Peyer's patch (tissue), 4 donors: ENCODE measurements at regions not wholly inside any gene's neighbourhood (a gene's known extent, or its start where the extent isn't known, plus 50 kb on each side); places are given as distances from the start of the nearest gene placed in this dataset.

ENCODE experiments used
- DNase-seq, 3 donors: peaks; one replicate each; pipeline ENCODE4 v3.0.0-alpha.2; 2017 to 2019
- H3K27ac ChIP-seq, 4 donors: fragments of 200-600 bp; sonication (generic); one replicate each; pipeline ENCODE4 v1.5.1; 2016 to 2019
- H3K27me3 ChIP-seq, 2 donors: fragments of 200-600 bp; sonication (generic); one replicate each; pipeline ENCODE4 v1.5.1; 2019
- H3K36me3 ChIP-seq, 3 donors: fragments of 200-600 bp; sonication (generic); one replicate each; pipeline ENCODE4 v1.5.1; 2016 to 2019
- H3K4me1 ChIP-seq, 4 donors: fragments of 200-600 bp; sonication (generic); one replicate each; pipeline ENCODE4 v1.5.1; 2016 to 2019
- H3K4me3 ChIP-seq, 4 donors: fragments of 200-600 bp; sonication (generic); 1 replicate in 3 of 4; 2 replicates in 1 of 4; pipeline ENCODE4 v1.5.1; 2016 to 2019; ENCODE audit warnings: mild to moderate bottlenecking in 1 of 4
- H3K9me3 ChIP-seq, 4 donors: fragments of 200-600 bp; sonication (generic); one replicate each; pipeline ENCODE4 v1.5.1; 2016 to 2019; ENCODE audit warnings: mild to moderate bottlenecking in 1 of 4
- POLR2A ChIP-seq, 2 donors: fragments of 450-650 bp; IDR thresholded peaks; one replicate each; pipeline ENCODE4 v1.5.1; 2017; ENCODE audit warnings: antibody characterized with exemption in 2 of 2, mild to moderate bottlenecking in 2 of 2, moderate library complexity in 2 of 2
- TF ChIP-seq, protein P1 (sequence below), 6 experiments: fragments of 450-650 bp in 4 of 6; fragments of 200-600 bp in 2 of 6; sonication (generic) in 1 of 6; IDR thresholded peaks; one replicate each; pipeline ENCODE4 v1.5.1; 2017 to 2019; ENCODE audit warnings: antibody characterized with exemption in 6 of 6, mild to moderate bottlenecking in 3 of 6, moderate library complexity in 1 of 6

DNA sequence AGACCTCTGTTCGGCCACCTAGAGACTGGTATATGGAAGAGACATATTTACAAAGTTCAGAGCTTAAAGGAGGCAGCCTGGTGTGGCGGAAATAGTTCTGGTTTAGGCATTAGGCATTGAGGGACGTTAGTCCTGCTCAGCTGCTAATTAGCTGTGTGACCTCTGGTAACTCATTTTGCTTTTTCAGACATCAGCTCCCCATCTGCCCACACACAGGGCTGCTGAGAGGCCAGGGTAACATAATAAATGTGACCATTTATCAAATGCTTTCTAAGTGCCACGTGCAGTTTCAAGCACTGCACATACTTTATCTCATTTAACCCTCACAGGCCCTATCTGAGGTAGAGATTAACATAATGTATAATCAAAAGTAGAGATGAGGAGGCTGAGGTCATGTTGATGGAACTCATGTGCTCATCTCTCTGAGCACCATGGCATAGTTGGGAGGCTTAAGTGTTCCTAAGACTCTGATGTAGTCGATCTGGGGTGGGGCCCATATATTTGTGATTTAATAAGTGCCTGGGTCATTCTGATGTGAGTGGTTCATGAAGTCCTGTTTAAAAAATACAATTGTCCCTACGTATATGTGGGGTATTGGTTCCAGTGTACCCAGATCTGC, 267.2 kb upstream of the PLXNA2 start:
- Histone ChIP-seq H3K27me3 (no peaks in the 10 kb centered on the region), H3K4me3 (no peak overlapping the region), H3K27ac (no peak overlapping the region), H3K9me3 (no peaks in the 10 kb centered on the region), H3K4me1 (no peaks in the 10 kb centered on the region), H3K36me3 (no peaks in the 10 kb centered on the region)
- TF ChIP-seq POLR2A (IDR thresholded peaks at IDR 0.05): no peak
- TF ChIP-seq, protein P1, sequence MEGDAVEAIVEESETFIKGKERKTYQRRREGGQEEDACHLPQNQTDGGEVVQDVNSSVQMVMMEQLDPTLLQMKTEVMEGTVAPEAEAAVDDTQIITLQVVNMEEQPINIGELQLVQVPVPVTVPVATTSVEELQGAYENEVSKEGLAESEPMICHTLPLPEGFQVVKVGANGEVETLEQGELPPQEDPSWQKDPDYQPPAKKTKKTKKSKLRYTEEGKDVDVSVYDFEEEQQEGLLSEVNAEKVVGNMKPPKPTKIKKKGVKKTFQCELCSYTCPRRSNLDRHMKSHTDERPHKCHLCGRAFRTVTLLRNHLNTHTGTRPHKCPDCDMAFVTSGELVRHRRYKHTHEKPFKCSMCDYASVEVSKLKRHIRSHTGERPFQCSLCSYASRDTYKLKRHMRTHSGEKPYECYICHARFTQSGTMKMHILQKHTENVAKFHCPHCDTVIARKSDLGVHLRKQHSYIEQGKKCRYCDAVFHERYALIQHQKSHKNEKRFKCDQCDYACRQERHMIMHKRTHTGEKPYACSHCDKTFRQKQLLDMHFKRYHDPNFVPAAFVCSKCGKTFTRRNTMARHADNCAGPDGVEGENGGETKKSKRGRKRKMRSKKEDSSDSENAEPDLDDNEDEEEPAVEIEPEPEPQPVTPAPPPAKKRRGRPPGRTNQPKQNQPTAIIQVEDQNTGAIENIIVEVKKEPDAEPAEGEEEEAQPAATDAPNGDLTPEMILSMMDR (IDR thresholded peaks at IDR 0.05): no peak
- DNase-seq: no peak

DNA sequence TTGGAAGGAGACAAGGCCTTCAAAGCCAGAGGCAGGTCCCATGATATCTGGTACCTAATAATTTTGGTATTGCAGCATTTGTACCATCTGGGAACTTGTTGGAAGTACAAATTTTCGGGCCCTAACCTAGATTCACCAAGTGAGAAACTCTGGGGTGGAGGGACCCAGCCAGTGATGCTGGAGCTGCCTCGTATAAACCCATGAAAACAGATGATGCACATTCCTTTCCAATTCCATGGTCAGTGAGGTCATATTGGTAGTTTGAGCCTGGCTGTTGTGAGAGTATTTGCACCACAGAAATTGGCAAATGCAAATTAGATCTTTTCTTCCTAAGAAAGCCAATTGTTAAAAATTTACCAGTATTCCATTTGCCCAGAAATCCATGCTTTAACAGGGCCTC, 269.6 kb upstream of the PLXNA2 start:
- DNase-seq: no peak
- Histone ChIP-seq H3K4me3 (no peak overlapping the region), H3K9me3 (no peaks in the 10 kb centered on the region), H3K27me3 (no peaks in the 10 kb centered on the region), H3K27ac (no peak overlapping the region), H3K4me1 (no peaks in the 10 kb centered on the region), H3K36me3 (no peaks in the 10 kb centered on the region)
- TF ChIP-seq, protein P1 (IDR thresholded peaks at IDR 0.05): no peak
- no peak for TF ChIP-seq POLR2A (IDR thresholded peaks at IDR 0.05)

DNA sequence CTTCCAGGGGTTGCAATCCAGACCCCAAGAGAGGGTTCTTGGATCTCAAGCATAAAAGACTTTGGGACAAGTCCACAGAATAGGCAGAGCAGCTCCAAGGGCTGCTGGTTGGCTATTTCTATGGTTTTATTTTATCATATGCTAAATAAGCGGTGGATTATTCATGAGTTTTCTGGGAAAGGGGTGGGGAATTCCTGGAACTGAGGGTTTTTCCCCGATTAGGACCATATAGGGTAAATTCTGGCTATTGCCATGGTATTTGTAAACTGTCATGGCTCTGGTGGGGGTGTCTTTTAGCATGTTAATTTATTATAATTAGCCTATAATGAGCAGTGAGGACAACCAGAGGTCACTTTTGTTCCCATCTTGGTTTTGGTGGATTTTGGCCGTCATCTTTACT, 270.9 kb upstream of the PLXNA2 start:
- no peak for TF ChIP-seq POLR2A (IDR thresholded peaks at IDR 0.05)
- Histone ChIP-seq H3K4me3 (no peak overlapping the region), H3K4me1 (no peaks in the 10 kb centered on the region), H3K27ac (no peak overlapping the region), H3K36me3 (no peaks in the 10 kb centered on the region), H3K9me3 (no peaks in the 10 kb centered on the region), H3K27me3 (no peaks in the 10 kb centered on the region)
- DNase-seq: no peak

DNA sequence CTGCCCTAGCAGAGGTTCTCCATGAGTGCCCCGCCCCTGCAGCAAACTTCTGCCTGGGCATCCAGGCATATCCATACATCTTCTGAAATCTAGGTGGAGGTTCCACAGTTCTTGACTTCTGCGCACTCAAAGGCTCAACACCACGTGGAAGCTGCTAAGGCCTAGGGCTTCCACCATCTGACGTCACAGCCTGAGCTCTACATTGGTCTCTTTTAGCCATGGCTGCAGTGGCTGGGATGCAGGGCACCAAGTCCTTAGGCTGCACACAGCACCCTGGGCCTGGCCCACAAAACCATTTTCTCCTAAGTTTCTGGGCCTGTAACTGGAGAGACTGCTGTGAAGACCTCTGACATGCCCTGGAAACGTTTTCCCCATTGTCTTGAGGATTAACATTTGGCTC, 272.6 kb upstream of the PLXNA2 start:
- no peaks in the 10 kb centered on the region for H3K4me1 ChIP-seq
- TF ChIP-seq, protein P1 (IDR thresholded peaks at IDR 0.05): no peak
- no peak for TF ChIP-seq POLR2A (IDR thresholded peaks at IDR 0.05)
- no peaks in the 10 kb centered on the region for H3K36me3 ChIP-seq
- H3K9me3 ChIP-seq: no peaks in the 10 kb centered on the region
- DNase-seq: no peak
- H3K27me3 ChIP-seq: no peaks in the 10 kb centered on the region
- H3K4me3 ChIP-seq: no peak overlapping the region
- no peak overlapping the region for H3K27ac ChIP-seq

DNA sequence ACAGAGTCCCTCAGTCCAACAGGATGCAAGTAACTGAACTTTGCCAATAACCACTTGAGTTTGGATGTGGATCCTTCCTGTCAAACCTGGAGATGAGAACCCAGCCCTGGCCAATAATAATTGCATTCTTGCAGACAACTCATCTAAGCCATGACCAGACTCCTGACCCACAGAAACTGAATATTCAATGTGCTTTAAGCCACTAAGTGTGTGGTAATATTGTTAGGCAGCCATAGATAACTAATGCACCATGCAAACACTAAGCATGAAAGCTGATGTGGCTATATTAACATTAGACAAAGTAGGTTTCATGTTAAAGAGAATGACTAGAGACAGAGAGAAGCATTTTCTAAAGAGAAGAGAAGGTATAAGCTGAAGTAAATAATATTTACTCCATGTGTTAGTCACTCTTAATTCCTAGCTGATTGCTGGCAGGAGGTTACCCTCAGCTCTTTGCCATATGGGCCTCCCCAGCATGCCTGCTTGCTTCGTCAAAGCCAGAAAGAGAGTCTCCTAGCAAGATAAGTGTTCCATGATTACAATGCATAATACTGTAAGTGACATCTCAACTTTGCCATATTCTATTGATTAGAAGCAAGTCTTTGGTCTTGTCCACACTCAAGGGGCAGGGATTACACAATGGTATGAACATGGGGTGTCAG, 276.4 kb upstream of the PLXNA2 start:
- Histone ChIP-seq H3K27me3 (no peaks in the 10 kb centered on the region), H3K27ac (no peak overlapping the region), H3K9me3 (no peaks in the 10 kb centered on the region), H3K36me3 (no peaks in the 10 kb centered on the region), H3K4me1 (no peaks in the 10 kb centered on the region), H3K4me3 (no peak overlapping the region)
- no peak for DNase-seq
- TF ChIP-seq, protein P1 (IDR thresholded peaks at IDR 0.05): no peak
- TF ChIP-seq POLR2A (IDR thresholded peaks at IDR 0.05): no peak

DNA sequence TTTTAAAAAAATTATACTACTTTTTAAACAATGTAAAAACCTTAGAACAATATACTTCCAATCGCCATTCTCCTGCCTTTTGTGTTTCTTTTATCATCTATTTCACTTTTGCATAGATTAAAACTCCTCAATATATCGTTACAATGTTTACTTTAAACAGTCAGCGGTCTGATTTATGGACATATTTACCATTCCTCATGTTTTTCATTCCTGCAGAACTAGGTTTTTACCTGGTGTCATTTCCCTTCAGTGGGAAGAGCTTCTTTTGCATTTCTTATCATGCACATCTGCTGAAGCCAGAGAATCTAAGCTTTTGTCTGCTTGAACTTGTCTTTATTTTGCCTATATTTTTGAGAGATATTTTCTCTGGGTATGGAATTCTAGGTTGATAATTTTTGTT, 277.4 kb upstream of the PLXNA2 start:
- H3K4me1 ChIP-seq: no peaks in the 10 kb centered on the region
- no peaks in the 10 kb centered on the region for H3K27me3 ChIP-seq
- H3K4me3 ChIP-seq: no peak overlapping the region
- H3K36me3 ChIP-seq: no peaks in the 10 kb centered on the region
- no peak overlapping the region for H3K27ac ChIP-seq
- H3K9me3 ChIP-seq: no peaks in the 10 kb centered on the region
- TF ChIP-seq POLR2A (IDR thresholded peaks at IDR 0.05): no peak
- TF ChIP-seq, protein P1 (IDR thresholded peaks at IDR 0.05): no peak
- no peak for DNase-seq
